GM21526 (cell line): ENCODE measurements at regions not wholly inside any gene's neighbourhood (a gene's known extent, or its start where the extent isn't known, plus 50 kb on each side); places are given as distances from the start of the nearest gene placed in this dataset.
"Not testable (repeated sequence)": the region's sequence is repeated elsewhere in the genome, so short reads cannot be mapped to it uniquely, and the experiment has no call there.

Experiments
- ATAC-seq: cut with Tn5 transposase; IDR thresholded peaks from one replicate; pipeline ENCODE4 v1.9.1; 2021; ENCODE audit warnings: moderate library complexity; ENCODE audit not compliant: unreplicated experiment, low FRiP score

GRCh38 chr21:21971384-21971783, 973.2 kb downstream of the NCAM2 start:
- no peak for ATAC-seq

GRCh38 chr21:21973806-21974205, 975.6 kb downstream of the NCAM2 start:
- no peak for ATAC-seq

DNA sequence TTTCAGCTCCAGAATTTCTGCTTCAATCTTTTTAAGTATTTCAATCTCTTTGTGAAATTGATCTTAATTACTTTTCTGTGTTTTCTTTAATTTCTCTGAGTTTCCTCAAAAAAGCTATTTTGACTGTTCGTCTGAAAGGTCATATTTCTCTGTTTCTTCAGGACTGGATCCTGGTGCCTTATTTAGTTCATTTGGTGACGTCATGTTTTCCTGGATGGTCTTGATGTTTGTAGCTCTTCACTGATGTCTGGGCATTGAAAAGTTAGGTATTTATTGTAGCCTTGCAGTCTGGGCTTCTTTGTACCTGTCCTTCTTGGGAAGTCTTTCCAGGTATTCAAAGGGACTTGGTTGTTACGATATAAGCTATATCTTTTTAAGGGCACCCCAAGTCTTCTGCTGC, 998.7 kb downstream of the NCAM2 start:
- no peak for ATAC-seq

GRCh38 chr21:21997390-21998333, 999.5 kb downstream of the NCAM2 start:
- ATAC-seq, result no peak

GRCh38 chr21:22019766-22020165, 1021.6 kb downstream of the NCAM2 start:
- ATAC-seq, result no peak

- ATAC-seq, result no peak
These were observed 1022.0 kb downstream of the NCAM2 start for GRCh38 chr21:22020221-22020620.

GRCh38 chr21:22023896-22024295, 1025.7 kb downstream of the NCAM2 start:
- not testable (repeated sequence) for ATAC-seq

DNA sequence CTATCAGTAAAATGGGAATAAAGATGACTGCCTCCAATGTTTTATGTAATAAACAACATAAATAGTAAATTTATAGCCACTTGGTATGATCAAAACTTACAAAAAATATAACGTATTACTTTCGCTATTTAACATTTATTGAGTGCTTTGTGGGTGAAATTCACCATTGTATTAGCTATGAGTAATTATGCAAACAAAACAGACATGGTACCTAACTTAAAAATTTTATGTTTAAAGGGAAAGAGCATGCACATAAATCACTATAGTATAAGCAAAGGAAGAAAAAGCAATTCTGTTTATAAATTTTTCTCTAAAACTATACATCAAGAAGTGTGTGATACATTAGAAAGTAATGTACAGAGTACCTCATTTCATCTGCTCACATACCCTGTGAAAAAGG, 1046.2 kb downstream of the NCAM2 start:
- no peak for ATAC-seq

DNA sequence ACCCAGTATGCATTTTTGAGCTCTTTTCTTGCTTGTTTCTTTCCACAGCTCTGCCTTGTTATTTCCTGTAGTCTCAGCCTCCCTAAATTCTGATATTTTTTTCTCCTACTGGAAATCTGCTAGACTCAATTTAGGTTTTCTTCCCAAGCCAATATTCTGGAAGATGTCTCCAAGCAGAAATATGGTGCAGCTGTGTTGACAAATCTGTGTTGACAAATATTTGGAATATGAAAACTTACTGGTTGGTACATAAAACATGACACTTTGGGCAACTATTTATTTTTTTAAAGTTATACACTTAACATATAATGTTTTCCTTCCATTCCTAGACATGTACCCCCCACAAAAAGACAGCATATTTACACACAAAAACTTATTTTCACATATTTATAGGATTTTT, 1048.4 kb downstream of the NCAM2 start:
- no peak for ATAC-seq

- no peak for ATAC-seq
These were observed 1058.7 kb downstream of the NCAM2 start for GRCh38 chr21:22056904-22057303.

GRCh38 chr21:22062472-22063139, 1064.4 kb downstream of the NCAM2 start:
- ATAC-seq, result no peak

DNA sequence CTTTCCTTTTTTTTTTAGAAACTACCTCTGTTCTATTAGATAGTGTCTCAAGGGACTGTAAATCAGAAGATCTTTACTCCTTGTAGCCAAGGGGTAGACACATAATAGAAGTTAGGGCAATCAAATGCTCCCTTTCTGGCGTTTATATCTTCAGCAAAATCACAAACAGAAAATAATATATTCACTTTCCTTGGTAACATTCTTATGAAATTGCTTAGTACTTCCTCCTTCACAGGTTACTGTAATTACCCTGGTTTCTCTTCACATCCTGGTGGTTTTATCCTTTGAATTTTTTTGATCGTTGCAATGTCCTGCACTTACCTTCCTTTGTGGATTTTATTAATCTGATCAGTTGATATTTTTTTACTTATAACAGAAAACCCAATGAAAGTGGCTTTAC, 1064.9 kb downstream of the NCAM2 start:
- ATAC-seq, result no peak

DNA sequence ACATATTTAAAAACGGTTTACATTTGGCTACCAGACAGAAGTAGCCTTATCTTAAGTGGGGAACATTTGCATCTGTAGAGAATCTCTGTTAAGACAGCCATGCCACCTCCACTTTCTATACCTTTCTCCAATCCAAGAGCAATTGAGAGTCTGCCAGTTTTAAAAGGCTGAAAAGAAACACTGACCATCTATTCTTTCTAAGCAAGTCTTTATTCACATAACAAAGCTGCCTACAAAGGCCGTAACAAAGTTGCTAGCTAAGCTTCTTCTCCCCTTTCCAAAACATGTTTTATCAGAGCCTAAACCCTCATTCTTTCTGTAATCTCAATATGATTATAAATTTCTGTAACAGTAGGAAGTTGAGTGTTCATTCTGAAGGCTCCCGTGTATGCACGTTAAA, 1078.3 kb downstream of the NCAM2 start:
- no peak for ATAC-seq

- no peak for ATAC-seq
These were observed 1085.7 kb downstream of the NCAM2 start for GRCh38 chr21:22083899-22084298.

DNA sequence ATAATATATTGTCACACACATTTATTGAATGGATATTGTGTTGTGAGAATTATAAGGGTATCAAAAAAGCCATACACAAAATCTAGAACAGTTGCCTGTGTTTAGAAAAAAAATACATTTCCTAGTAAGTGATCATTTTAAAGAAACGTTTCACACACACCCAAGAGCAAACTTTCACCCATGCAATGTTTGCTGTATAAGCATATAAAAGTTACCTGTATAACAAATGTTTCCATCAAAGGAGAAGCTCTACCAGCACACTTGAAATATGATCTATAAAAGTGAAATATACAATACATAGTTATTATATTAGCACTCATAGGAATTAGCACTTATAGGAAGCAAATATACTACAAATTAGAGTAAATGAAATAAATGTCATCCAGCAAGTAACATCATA, 1098.1 kb downstream of the NCAM2 start:
- no peak for ATAC-seq

DNA sequence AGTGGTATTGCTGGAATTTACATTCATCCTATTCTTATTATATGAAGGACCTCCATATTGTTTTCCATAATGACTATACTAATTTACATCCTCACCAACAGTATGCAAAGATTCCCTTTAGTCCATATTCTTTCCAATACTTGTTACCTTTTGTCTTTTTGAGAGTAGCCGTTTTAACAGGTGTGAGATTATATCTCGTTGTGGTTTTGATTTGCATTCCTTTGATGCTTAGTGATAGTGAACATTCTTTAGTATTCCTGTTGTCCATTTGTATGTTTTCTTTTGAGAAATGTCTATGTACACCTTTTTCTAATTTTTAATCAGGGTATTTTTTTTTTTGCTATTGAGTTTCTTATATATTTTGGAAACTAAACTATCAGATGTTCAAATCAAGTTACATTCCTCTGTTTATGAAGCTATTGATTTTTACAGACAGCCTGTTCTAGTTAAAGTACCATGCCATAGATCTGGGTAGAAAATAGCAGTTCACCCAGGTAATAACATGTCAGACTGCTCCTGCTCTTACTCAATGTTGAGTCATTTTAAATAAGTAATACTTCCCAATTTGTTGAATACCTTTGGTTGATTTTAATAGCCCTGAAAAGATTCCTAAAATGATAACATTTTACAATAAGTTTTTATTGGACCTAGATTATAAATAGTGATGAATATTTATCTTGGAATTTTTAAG, 1108.7 kb downstream of the NCAM2 start:
- no peak for ATAC-seq

- ATAC-seq, result no peak
These were observed 1117.5 kb downstream of the NCAM2 start for GRCh38 chr21:22115746-22116145.

DNA sequence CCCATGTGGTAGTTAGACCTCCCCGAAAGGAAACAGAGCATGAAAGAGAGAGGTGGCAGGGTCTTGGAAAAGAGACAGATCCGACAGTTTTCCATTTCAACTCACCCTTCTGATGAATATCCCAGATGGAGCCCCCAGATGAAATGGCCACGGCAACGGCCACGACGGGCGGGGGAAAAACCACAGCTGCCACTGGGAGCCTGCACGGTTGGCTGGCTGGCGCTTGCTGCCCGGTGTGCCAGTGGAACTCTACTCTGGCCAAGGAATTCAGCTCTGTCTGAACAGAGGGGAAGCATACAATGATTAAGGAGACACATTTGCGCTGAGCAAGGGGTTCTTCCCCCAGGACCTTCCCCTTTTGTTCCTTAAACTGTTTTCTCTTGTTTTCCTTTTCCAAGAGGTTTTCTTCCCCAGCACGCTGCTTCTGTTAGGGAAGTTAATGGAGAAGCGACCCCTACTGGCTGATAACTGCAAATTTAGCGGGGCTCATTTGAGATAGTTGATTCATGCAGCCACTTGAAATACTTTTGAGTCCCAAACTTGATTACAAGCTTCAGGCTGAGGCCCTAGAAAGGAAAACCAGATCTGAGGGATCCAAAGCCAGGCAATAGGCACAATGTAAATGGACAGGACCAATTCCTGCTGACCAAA, 1122.5 kb downstream of the NCAM2 start:
- ATAC-seq, result no peak

DNA sequence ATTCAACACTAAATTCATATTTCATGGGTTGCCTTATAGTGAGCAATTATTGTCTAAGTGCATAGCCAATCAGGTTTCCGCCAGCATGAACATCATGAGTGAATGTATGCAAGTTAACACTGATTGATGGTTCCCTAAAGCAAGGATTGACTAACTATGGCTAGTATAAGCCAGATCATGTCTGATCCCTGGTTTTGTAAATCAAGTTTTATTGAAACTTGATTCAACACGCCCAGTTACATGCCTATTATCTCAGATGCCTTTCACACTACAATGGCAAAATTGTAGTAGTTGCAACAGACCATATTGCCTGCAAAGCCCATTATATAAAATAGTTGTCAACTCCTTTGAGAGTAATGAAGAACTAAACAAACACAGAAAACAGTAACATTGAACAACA, 1127.4 kb downstream of the NCAM2 start:
- no peak for ATAC-seq

DNA sequence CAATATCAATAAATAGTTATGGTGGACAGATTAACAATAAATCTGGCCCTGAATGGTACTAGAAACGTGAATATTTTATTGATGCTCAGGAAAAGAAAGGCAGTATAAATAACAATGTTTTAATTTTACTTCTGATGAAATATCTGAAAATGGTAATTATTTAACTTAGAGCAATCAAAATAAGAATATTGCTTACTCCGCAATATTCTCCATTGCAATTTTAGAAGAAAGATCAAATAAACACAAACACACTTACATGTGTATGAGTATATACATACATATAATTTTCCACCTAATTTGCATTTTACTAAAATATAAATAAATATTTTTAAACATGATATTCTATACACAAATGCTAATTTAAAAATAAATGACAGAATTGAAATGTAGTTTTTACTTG, 1130.5 kb downstream of the NCAM2 start:
- no peak for ATAC-seq
